AG09309 (cell line): ENCODE measurements at regions not wholly inside any gene's neighbourhood (a gene's known extent, or its start where the extent isn't known, plus 50 kb on each side); places are given as distances from the start of the nearest gene placed in this dataset.
A peak's percentile ranks its signal among the peaks of the same experiment; 100 is the strongest.

ENCODE experiments used
- DNase-seq: peaks from one replicate; pipeline ENCODE4 v3.0.0-alpha.2; 2010; ENCODE audit warnings: low read depth
- H3K4me3 ChIP-seq: 2 replicates; pipeline ENCODE4 v1.5.1; 2011; ENCODE audit warnings: mild to moderate bottlenecking, low read depth, low read length, moderate library complexity; ENCODE audit not compliant: control insufficient read depth
- TF ChIP-seq, protein P1 (sequence below): IDR thresholded peaks from 2 replicates; pipeline ENCODE4 v1.5.1; 2011; ENCODE audit warnings: mild to moderate bottlenecking, low read depth, low read length, inconsistent platforms; ENCODE audit not compliant: insufficient read depth, control insufficient read depth; ENCODE audit errors: missing control alignments

DNA sequence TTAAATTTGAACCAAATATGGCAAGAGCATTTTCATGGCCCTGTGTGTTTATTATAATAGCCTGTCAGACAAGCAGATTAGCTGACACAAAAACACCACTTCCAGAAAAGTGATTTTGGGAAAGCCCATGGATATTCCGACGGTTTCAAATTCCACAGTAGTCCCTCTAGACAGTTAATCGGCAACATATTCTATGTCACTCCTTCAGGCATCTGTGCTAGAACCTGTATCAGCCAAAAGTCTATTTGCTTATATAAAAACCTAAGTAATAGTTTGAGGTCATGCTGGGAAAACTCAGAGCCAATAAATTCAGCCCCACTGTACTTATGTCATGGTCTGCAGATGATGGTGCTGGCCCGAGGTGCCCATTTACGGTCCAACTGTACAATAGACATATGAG is 110.2 kb upstream of the ARHGEF26 start:
- no peak for DNase-seq
- no peak overlapping the region for H3K4me3 ChIP-seq
- TF ChIP-seq, protein P1, sequence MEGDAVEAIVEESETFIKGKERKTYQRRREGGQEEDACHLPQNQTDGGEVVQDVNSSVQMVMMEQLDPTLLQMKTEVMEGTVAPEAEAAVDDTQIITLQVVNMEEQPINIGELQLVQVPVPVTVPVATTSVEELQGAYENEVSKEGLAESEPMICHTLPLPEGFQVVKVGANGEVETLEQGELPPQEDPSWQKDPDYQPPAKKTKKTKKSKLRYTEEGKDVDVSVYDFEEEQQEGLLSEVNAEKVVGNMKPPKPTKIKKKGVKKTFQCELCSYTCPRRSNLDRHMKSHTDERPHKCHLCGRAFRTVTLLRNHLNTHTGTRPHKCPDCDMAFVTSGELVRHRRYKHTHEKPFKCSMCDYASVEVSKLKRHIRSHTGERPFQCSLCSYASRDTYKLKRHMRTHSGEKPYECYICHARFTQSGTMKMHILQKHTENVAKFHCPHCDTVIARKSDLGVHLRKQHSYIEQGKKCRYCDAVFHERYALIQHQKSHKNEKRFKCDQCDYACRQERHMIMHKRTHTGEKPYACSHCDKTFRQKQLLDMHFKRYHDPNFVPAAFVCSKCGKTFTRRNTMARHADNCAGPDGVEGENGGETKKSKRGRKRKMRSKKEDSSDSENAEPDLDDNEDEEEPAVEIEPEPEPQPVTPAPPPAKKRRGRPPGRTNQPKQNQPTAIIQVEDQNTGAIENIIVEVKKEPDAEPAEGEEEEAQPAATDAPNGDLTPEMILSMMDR: no peak

DNA sequence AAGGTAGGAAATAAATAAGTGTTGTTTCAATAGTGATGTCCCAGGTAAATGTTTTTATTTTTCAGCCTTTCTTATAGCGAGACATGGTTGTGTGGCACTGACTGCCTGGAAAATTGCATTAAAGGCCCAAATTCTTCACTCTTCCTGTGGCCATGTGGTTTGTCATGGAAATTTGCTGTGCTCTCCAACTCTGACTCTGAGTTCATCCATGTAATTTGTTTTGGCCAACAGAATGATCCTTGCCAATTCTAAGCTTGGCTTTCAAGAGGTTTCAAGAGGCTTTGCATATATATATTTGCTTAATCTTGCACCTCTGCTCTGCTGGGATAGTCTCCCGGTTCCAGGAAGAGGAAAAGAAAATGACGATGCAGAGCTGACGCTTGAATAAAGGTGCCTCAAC is 107.5 kb upstream of the ARHGEF26 start:
- TF ChIP-seq, protein P1: no peak
- H3K4me3 ChIP-seq: no peak overlapping the region
- no peak for DNase-seq

DNA sequence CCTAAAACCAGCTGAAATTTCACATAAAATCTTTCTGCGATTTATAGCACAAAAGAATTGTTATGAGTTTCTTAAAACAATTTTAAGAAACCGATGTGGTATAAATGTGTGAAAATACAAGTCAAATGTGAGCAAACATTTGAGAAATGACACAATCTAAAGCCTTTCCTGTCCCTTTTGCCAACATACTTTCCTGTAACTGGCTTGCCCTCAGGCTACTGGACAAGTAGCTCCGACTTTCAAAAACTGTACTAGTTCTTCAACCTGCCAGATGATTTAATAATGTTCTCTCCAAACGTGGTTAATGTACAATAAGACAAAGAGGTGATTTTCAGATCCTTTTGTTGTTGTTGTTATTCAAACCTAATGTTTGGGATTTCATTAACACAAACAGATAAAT is 105.9 kb upstream of the ARHGEF26 start:
- H3K4me3 ChIP-seq: no peak overlapping the region
- TF ChIP-seq, protein P1: no peak
- no peak for DNase-seq

DNA sequence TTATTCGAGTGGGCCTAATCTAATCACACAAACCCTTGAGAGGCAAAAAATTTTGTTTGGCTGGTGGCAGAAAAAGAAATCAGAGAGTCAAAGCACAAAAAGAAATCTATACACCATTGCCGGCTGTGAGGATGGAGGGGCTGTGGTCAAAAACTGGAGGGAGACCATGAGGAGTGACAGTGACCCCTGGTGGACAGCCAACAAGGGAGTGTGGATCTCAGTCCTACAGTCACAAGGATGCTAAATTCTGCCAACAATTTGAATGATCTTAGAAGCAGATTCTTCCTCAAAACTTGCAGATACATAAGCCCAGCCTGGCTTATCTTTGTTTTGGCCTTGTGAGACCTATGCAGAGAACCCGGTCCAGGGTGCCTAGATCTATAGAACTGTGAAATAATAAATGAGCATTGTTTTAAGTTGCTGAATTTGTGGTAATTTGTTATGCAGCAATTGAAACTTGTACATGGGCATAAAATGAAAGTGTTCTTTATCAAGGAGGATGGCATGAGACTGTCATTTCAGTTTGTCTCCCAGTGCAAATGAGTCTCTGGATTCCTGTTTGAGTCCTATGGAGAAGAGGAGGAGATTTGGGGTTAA is 103.0 kb upstream of the ARHGEF26 start:
- H3K4me3 ChIP-seq: no peak overlapping the region
- TF ChIP-seq, protein P1: peak; percentile 51

DNA sequence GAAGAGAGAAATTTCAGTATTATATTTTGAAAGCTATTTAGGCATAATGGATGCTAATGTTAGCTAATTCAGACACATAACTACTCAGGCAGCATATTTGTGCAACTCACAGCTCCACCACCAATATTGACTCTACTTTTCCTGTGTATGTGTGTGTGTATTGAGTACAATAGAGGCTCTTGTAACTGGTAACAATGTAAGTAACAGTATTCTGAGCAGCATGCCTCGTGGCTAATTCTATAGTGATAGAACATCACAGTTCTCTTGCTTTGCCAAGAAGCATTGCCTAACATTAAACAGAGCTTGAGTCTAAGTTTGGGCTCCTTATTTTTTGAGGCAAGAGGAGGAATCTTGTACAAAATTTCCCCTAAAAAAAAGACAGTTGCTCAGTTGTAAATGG is 98.6 kb upstream of the ARHGEF26 start:
- TF ChIP-seq, protein P1: no peak
- no peak overlapping the region for H3K4me3 ChIP-seq
- no peak for DNase-seq

More for the DNA sequence above, 103.0 kb upstream of the ARHGEF26 start:
- DNase-seq: no peak

DNA sequence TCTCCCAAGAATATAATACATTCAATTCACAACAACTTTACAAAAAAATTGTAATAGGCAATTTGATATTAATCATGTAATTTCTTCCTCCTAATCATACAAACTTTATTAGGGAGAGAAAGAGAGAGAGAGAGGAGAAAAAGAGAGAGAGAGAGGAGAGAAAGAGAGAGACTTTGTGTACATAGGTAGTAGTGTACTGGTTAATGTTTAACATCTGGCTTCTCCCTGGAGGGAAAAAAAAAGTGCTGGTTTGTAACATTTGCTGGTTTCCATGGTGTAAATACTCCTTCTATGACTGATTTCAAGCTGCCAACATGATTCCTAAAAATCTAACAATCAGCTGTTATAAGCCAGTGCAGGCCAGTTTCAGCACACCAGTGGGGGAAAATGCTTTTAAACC is 98.0 kb upstream of the ARHGEF26 start:
- DNase-seq: no peak
- TF ChIP-seq, protein P1: no peak

DNA sequence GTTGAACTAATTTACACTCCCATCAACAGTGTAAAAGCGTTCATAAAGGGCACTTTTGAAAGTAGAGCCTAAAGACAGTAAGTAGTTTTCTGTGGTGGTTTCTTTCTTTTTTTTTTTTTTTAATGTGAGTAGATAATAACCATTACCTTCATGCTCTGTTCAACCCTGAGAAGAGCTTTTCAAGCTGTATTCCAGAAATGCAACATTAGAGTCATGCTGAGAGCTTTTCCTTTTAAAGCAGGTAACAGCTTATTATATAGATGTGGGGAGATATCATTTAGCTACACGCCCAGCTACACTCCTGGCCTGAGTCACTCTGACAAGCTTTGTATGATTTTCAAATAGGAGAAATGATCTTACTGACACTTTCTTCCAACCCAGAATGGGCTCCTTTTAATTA is 96.2 kb upstream of the ARHGEF26 start:
- DNase-seq: no peak
- no peak overlapping the region for H3K4me3 ChIP-seq
- TF ChIP-seq, protein P1: no peak

More for the DNA sequence above, 98.0 kb upstream of the ARHGEF26 start:
- no peak overlapping the region for H3K4me3 ChIP-seq
